HEK293 (cell line): ENCODE measurements at regions not wholly inside any gene's neighbourhood (a gene's known extent, or its start where the extent isn't known, plus 50 kb on each side); places are given as distances from the start of the nearest gene placed in this dataset.

Source experiments
- CTCF ChIA-PET: fragments of 350-600 bp; formaldehyde crosslinking; extraction: SDS; loops from one replicate; lab custom pipeline; 2021; ENCODE audit warnings: antibody characterized with exemption; lab: Yijun Ruan, JAX
- POLR2A ChIA-PET: fragments of 300-600 bp; formaldehyde crosslinking; extraction: SDS; loops from one replicate; lab custom pipeline; 2020; ENCODE audit warnings: antibody characterized with exemption, inconsistent platforms; lab: Yijun Ruan, JAX
- H3K27ac ChIP-seq: fragments of 200-500 bp; sonication (Bioruptor generic); 2 replicates; pipeline ENCODE4 v1.5.1; 2014; ENCODE audit warnings: low read depth, low read length, control low read depth, inconsistent platforms; ENCODE audit errors: extremely low read depth
- H3K36me3 ChIP-seq, 2 experiments: fragments of 200-500 bp in 1 of 2; sonication (Bioruptor generic) in 1 of 2; 1 replicate in 1 of 2; 2 replicates in 1 of 2; pipeline ENCODE4 v1.5.1; 2014 to 2017; ENCODE audit warnings: inconsistent platforms in 2 of 2, low read length in 2 of 2; ENCODE audit not compliant: control insufficient read depth in 2 of 2, insufficient read depth in 1 of 2
- H3K4me1 ChIP-seq: fragments of 200-500 bp; sonication (Bioruptor generic); 2 replicates; pipeline ENCODE4 v1.5.1; 2014; ENCODE audit warnings: mild to moderate bottlenecking, low read length, inconsistent platforms; ENCODE audit not compliant: control insufficient read depth, insufficient read depth
- H3K4me3 ChIP-seq: 2 replicates; pipeline ENCODE4 v1.5.1; 2011; ENCODE audit warnings: low read depth, mild to moderate bottlenecking, control low read depth, low read length, moderate library complexity
- H3K9me3 ChIP-seq: fragments of 200-500 bp; sonication (Bioruptor generic); 2 replicates; pipeline ENCODE4 v1.5.1; 2014; ENCODE audit warnings: low read depth, low read length, inconsistent platforms; ENCODE audit not compliant: control insufficient read depth, insufficient read depth
- HOXD13 ChIP-seq: sonication (generic); formaldehyde crosslinking; IDR thresholded peaks from 2 replicates; pipeline ENCODE4 v1.8.0; 2022; ENCODE audit warnings: missing genetic modification reagents, borderline replicate concordance
- KLF7 ChIP-seq: fragments of 450-650 bp; formaldehyde crosslinking; IDR thresholded peaks from 2 replicates; pipeline ENCODE4 v1.5.1; 2016; ENCODE audit warnings: missing biosample characterization, missing genetic modification characterization, borderline replicate concordance
- SCRT2 ChIP-seq: fragments of 450-650 bp; formaldehyde crosslinking; IDR thresholded peaks from 2 replicates; pipeline ENCODE4 v1.5.1; 2016; ENCODE audit warnings: missing biosample characterization, missing genetic modification characterization
- SP2 ChIP-seq: fragments of 450-650 bp; formaldehyde crosslinking; IDR thresholded peaks from 2 replicates; pipeline ENCODE4 v1.5.1; 2016; ENCODE audit warnings: missing biosample characterization, missing genetic modification characterization
- ZBTB48 ChIP-seq: fragments of 450-650 bp; formaldehyde crosslinking; IDR thresholded peaks from 2 replicates; pipeline ENCODE4 v1.5.1; 2016; ENCODE audit warnings: missing biosample characterization, missing genetic modification characterization
- ZBTB8A ChIP-seq: fragments of 450-650 bp; formaldehyde crosslinking; IDR thresholded peaks from 2 replicates; pipeline ENCODE4 v1.5.1; 2016; ENCODE audit warnings: missing biosample characterization, missing genetic modification characterization
- ZEB2 ChIP-seq: fragments of 450-650 bp; formaldehyde crosslinking; IDR thresholded peaks from 2 replicates; pipeline ENCODE4 v1.5.1; 2016; ENCODE audit warnings: missing biosample characterization, missing genetic modification characterization
- ZNF169 ChIP-seq: fragments of 450-650 bp; formaldehyde crosslinking; IDR thresholded peaks from 2 replicates; pipeline ENCODE4 v1.5.1; 2016; ENCODE audit warnings: missing biosample characterization, missing genetic modification characterization
- ZNF174 ChIP-seq: fragments of 450-650 bp; formaldehyde crosslinking; IDR thresholded peaks from 2 replicates; pipeline ENCODE4 v1.5.0; 2017; ENCODE audit warnings: missing biosample characterization, mild to moderate bottlenecking, missing genetic modification characterization
- ZNF175 ChIP-seq: fragments of 450-650 bp; formaldehyde crosslinking; IDR thresholded peaks from 2 replicates; pipeline ENCODE4 v1.5.1; 2016; ENCODE audit warnings: missing biosample characterization, missing genetic modification characterization
- ZNF184 ChIP-seq: fragments of 450-650 bp; IDR thresholded peaks from 2 replicates; pipeline ENCODE4 v1.5.1; 2018; ENCODE audit warnings: missing biosample characterization, mild to moderate bottlenecking, missing genetic modification characterization
- ZNF223 ChIP-seq: fragments of 450-650 bp; formaldehyde crosslinking; IDR thresholded peaks from 2 replicates; pipeline ENCODE4 v1.5.1; 2016; ENCODE audit warnings: missing biosample characterization, missing genetic modification characterization
- ZNF394 ChIP-seq: fragments of 450-650 bp; formaldehyde crosslinking; IDR thresholded peaks from 2 replicates; pipeline ENCODE4 v1.5.1; 2016; ENCODE audit warnings: missing biosample characterization, missing genetic modification characterization, mild to moderate bottlenecking, moderate library complexity, borderline replicate concordance
- ZNF621 ChIP-seq: fragments of 450-650 bp; formaldehyde crosslinking; IDR thresholded peaks from 2 replicates; pipeline ENCODE4 v1.5.1; 2017; ENCODE audit warnings: missing biosample characterization, missing genetic modification characterization
- ZNF626 ChIP-seq: fragments of 450-650 bp; sonication (Bioruptor Pico); formaldehyde crosslinking; IDR thresholded peaks from 2 replicates; pipeline ENCODE4 v1.5.1; 2018; ENCODE audit warnings: missing biosample characterization, missing genetic modification characterization, inconsistent platforms
- ZNF670 ChIP-seq: fragments of 450-650 bp; formaldehyde crosslinking; IDR thresholded peaks from 2 replicates; pipeline ENCODE4 v1.5.1; 2016; ENCODE audit warnings: missing biosample characterization, missing genetic modification characterization, low read depth
- ZNF701 ChIP-seq: fragments of 450-650 bp; formaldehyde crosslinking; IDR thresholded peaks from 2 replicates; pipeline ENCODE4 v1.5.1; 2016; ENCODE audit warnings: missing biosample characterization, missing genetic modification characterization
- TF ChIP-seq, protein P1 (sequence below): fragments of 450-650 bp; formaldehyde crosslinking; IDR thresholded peaks from 2 replicates; pipeline ENCODE4 v1.5.1; 2017; ENCODE audit warnings: missing biosample characterization, missing genetic modification characterization
- TF ChIP-seq, protein P2 (sequence below): fragments of 450-650 bp; formaldehyde crosslinking; IDR thresholded peaks from 2 replicates; pipeline ENCODE4 v1.5.1; 2016; ENCODE audit warnings: missing biosample characterization, missing genetic modification characterization
- TF ChIP-seq, protein P3 (sequence below): fragments of 450-650 bp; formaldehyde crosslinking; IDR thresholded peaks from 2 replicates; pipeline ENCODE4 v1.5.1; 2016; ENCODE audit warnings: missing biosample characterization, missing genetic modification characterization

DNA sequence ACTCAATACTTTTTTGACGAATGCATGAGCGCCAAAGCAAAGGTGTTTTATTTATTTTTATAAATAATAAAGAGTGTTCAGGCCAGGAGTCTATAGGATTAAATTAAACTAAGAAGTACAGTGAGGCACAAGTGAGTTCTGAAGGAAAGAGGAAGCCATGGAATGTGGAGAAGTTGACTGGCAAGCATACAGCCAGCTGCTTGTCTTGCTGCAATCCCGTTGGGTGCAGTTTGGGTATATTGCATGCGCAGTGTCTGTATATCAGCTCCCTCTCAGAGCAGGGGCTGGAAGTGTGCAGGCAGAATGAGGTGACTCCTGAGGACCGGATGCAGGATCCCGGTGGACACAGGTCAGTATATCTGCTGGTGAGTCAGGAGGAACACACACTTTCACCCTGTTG is 315.6 kb downstream of the ZSWIM6 start:
- POLR2A ChIA-PET, result no interaction called here
- Histone ChIP-seq H3K9me3 (no peaks in the 10 kb centered on the region), H3K4me3 (no peak overlapping the region), H3K27ac (no peak overlapping the region), H3K36me3 (no peaks in the 10 kb centered on the region), H3K4me1 (no peaks in the 10 kb centered on the region)
- CTCF ChIA-PET, result interaction anchor here (0.6 kb wide), 1 partner anchor 454 kb away, joined by 3 read pairs; no protein-coding TSS in a partner anchor
- TF ChIP-seq ZEB2 (tag by site-specific recombination), result no peak

DNA sequence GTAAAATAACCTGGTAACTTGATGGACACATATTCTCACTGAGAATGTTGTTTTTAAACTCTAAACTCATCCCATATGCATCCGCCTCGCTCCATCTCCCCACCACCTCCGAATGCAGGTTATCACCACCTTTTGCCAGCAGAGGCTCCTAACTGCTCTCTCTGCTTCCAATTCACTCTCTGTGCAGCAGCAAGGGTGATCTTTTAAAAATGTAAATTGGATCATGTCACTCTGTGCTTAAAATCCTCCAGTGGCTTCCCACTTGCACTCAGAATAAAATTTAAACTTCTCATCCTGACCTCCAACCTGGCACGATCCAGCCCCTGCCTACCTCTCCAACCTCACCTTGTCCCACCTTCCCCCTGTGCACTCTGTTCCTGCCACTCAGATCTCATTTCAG is 317.2 kb downstream of the ZSWIM6 start:
- ChIA-PET POLR2A (no interaction called here), CTCF (interaction anchor here (2.9 kb wide), 1 partner anchor 10 kb away, joined by 9 read pairs; no protein-coding TSS in a partner anchor)
- TF ChIP-seq ZBTB8A (tag by site-specific recombination) (no peak), ZNF394 (tag by site-specific recombination) (no peak), ZNF169 (tag by site-specific recombination) (no peak), ZBTB48 (tag by site-specific recombination) (no peak), ZNF621 (tag by site-specific recombination) (no peak), ZNF626 (tag by site-specific recombination) (no peak), ZNF701 (no peak), ZNF184 (tag by site-specific recombination) (no peak), SCRT2 (tag by site-specific recombination) (no peak), ZNF175 (no peak), ZNF223 (tag by site-specific recombination) (no peak), ZNF670 (tag by site-specific recombination) (no peak), ZNF174 (no peak), SP2 (tag by site-specific recombination) (no peak), HOXD13 (no peak), KLF7 (no peak)
- TF ChIP-seq, protein P1, sequence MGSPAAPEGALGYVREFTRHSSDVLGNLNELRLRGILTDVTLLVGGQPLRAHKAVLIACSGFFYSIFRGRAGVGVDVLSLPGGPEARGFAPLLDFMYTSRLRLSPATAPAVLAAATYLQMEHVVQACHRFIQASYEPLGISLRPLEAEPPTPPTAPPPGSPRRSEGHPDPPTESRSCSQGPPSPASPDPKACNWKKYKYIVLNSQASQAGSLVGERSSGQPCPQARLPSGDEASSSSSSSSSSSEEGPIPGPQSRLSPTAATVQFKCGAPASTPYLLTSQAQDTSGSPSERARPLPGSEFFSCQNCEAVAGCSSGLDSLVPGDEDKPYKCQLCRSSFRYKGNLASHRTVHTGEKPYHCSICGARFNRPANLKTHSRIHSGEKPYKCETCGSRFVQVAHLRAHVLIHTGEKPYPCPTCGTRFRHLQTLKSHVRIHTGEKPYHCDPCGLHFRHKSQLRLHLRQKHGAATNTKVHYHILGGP (tag by site-specific recombination), result no peak
- TF ChIP-seq, protein P2, sequence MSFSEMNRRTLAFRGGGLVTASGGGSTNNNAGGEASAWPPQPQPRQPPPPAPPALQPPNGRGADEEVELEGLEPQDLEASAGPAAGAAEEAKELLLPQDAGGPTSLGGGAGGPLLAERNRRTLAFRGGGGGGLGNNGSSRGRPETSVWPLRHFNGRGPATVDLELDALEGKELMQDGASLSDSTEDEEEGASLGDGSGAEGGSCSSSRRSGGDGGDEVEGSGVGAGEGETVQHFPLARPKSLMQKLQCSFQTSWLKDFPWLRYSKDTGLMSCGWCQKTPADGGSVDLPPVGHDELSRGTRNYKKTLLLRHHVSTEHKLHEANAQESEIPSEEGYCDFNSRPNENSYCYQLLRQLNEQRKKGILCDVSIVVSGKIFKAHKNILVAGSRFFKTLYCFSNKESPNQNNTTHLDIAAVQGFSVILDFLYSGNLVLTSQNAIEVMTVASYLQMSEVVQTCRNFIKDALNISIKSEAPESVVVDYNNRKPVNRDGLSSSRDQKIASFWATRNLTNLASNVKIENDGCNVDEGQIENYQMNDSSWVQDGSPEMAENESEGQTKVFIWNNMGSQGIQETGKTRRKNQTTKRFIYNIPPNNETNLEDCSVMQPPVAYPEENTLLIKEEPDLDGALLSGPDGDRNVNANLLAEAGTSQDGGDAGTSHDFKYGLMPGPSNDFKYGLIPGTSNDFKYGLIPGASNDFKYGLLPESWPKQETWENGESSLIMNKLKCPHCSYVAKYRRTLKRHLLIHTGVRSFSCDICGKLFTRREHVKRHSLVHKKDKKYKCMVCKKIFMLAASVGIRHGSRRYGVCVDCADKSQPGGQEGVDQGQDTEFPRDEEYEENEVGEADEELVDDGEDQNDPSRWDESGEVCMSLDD, result no peak
- TF ChIP-seq, protein P3, sequence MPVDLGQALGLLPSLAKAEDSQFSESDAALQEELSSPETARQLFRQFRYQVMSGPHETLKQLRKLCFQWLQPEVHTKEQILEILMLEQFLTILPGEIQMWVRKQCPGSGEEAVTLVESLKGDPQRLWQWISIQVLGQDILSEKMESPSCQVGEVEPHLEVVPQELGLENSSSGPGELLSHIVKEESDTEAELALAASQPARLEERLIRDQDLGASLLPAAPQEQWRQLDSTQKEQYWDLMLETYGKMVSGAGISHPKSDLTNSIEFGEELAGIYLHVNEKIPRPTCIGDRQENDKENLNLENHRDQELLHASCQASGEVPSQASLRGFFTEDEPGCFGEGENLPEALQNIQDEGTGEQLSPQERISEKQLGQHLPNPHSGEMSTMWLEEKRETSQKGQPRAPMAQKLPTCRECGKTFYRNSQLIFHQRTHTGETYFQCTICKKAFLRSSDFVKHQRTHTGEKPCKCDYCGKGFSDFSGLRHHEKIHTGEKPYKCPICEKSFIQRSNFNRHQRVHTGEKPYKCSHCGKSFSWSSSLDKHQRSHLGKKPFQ (tag by site-specific recombination), result no peak
- Histone ChIP-seq H3K9me3 (no peaks in the 10 kb centered on the region), H3K4me1 (no peaks in the 10 kb centered on the region), H3K4me3 (no peak overlapping the region), H3K27ac (no peak overlapping the region), H3K36me3 (no peaks in the 10 kb centered on the region)
